ENCODE measurements at regions not wholly inside any gene's neighbourhood (a gene's known extent, or its start where the extent isn't known, plus 50 kb on each side); places are given as distances from the start of the nearest gene placed in this dataset.

DNA sequence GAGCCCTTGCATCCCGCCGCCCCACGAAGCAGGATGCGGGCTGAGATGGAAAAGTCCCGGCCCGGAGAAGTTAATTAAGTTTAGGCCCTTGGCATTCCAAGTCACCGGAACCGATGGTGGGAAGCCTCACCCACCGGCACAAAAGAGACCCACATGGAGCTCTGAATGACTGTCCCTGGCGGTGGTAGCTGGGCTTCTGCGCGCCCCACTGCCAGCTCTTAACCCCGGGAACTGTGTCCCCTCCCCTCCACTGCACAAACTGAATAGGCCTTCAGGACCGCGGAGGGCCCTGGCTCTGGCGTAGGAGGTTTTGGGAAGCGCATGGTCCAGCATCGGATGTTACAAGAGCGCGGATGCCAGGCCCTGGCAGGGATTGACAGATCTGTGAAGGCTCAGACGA is 291.1 kb upstream of the TUT7 start:
- TF ChIP-seq, protein P1, sequence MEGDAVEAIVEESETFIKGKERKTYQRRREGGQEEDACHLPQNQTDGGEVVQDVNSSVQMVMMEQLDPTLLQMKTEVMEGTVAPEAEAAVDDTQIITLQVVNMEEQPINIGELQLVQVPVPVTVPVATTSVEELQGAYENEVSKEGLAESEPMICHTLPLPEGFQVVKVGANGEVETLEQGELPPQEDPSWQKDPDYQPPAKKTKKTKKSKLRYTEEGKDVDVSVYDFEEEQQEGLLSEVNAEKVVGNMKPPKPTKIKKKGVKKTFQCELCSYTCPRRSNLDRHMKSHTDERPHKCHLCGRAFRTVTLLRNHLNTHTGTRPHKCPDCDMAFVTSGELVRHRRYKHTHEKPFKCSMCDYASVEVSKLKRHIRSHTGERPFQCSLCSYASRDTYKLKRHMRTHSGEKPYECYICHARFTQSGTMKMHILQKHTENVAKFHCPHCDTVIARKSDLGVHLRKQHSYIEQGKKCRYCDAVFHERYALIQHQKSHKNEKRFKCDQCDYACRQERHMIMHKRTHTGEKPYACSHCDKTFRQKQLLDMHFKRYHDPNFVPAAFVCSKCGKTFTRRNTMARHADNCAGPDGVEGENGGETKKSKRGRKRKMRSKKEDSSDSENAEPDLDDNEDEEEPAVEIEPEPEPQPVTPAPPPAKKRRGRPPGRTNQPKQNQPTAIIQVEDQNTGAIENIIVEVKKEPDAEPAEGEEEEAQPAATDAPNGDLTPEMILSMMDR (IDR thresholded peaks at IDR 0.05; ENCODE audit: control extremely low read depth, extremely low read depth, low read depth, missing control alignments): no peak
- ChIA-PET CTCF (interaction anchor here (1.5 kb wide), 1 partner anchor 28 kb away, joined by 3 read pairs; no protein-coding TSS in a partner anchor), POLR2A (no interaction called here)

DNA sequence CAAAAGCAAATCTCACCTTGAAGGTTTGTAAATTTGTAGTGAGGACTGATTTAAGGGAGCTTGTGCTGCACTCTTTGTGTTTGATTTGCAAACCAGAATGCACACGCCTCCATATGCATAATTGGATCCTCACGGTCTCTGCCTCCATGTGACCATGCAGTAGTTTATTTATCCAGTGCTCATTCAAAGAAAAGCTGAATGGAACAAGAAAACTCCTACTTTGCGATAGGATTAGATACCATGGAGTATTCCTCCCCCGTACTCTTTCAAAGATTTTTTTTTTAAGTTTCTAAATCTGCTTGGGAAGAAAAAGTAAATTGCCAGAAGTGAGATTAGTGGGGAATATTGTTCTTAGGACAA is 290.4 kb upstream of the TUT7 start:
- TF ChIP-seq, protein P1 (IDR thresholded peaks at IDR 0.05; ENCODE audit: control extremely low read depth, extremely low read depth, low read depth, missing control alignments): no peak
- no peak for DNase-seq (ENCODE audit: extremely low spot score)
- ChIA-PET CTCF (no interaction called here), POLR2A (no interaction called here)

More for the DNA sequence above, 291.1 kb upstream of the TUT7 start:
- DNase-seq (ENCODE audit: extremely low spot score): no peak

DNA sequence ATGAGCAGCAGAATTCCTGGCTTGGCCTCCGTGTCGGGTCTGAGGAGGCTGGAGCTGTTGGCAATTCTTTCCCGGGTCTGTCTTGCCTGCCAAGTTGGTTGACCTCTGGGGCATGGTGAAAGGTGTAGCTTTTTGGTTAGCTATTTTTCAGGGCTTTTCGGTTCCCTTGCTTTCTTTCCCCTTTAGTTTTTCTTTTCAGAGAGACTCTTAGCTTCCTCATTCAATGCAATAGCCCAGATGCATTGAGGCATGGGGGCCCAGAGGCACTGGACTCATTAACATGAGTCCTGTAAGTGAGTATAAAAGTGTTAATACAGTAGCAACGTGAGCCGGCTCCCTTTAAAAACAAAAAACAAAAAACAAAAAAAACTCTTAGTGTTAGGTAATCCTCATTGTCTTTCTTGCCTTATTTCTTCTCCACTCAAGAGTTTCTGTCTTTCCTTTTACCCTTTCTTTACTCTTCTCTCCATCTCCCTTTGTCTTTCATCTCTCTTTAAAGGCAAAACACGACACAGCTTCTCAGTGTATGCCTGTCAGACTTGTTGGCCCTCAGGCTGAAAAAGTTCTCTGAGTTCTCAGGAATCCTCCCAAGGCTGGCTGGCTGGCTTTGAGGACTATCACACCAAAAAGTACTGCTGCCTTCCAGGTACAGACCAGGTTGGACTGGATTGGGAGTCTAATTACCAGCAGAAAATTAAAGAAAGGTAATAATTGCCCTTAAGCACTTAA is 289.9 kb upstream of the TUT7 start:
- TF ChIP-seq, protein P1 (IDR thresholded peaks at IDR 0.05; ENCODE audit: control extremely low read depth, extremely low read depth, low read depth, missing control alignments): no peak
- CTCF ChIA-PET: no interaction called here

DNA sequence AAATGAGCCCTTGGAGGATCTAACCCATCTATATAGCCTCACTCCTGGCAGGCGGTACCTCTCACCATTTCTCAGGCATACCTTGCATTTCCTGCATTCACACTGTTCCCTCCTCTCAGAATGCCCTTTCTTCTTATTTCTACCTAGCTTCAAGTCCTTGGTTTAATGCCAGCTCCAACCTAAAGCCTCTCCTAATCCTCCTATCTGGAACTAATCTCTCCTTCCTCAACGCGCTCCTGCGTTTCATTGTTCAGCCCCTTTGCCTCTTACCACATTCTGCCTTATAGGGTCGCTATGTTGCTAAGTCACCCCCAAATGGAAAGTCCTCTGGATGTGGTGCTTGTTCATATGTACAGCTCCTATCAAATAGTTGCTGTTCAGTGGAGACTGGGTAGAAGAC is 288.5 kb upstream of the TUT7 start:
- CTCF ChIA-PET: interaction anchor here (1.2 kb wide), 1 partner anchor 682 kb away, joined by 3 read pairs; no protein-coding TSS in a partner anchor
- TF ChIP-seq, protein P1 (IDR thresholded peaks at IDR 0.05; ENCODE audit: control extremely low read depth, extremely low read depth, low read depth, missing control alignments): no peak
- no peak for DNase-seq (ENCODE audit: extremely low spot score)
- POLR2A ChIA-PET: no interaction called here

More for the DNA sequence above, 289.9 kb upstream of the TUT7 start:
- no peak for DNase-seq (ENCODE audit: extremely low spot score)
- POLR2A ChIA-PET: no interaction called here

DNA sequence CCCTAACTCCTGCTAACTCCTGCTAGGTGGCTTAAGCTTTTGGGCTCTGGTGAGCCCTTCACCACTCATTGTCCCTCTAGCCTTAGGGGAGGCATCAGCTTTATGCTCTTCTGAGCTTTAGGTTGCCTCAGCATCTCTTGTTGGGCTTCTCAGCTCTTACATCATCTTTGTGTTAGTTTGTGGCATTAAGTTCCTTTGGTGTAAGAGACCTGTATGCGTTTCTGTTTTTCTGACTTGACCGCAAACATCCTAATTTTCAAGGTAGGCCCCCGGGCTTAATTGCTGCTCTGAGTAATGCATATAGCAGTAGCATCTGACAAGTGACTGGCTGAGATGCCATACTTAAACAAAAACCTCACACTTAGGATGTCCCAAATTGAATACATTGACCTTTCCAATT is 287.8 kb upstream of the TUT7 start:
- POLR2A ChIA-PET: no interaction called here
- TF ChIP-seq, protein P1 (IDR thresholded peaks at IDR 0.05; ENCODE audit: control extremely low read depth, extremely low read depth, low read depth, missing control alignments): no peak
- CTCF ChIA-PET: interaction anchor here (0.9 to 1.4 kb wide), 2 partner anchors 11 to 42 kb away, joined by 3 to 4 read pairs; no protein-coding TSS in a partner anchor
- DNase-seq (ENCODE audit: extremely low spot score): no peak

DNA sequence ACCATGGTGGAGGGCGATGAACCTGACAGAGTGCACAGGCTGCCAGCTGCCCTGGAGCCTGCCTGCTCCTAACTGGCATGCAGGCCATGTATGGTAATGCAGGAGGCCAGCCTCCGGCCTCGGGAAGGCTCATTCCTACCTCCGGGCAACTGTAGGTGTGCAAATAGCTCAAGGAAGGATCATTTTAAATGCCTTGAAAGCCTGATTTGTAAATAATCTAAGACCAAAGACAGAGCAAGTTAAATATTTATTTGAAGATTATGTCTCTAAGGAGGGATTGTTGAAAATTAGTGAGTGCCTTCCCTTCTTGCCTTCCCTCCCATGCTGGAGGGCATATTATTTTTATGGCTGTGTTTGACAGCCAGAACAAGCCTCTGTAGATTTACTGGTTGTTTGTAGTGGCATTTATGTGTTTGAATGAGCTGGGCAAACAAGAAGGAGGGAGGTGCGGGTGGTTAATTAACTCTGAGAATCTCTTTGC is 285.7 kb upstream of the TUT7 start:
- DNase-seq (ENCODE audit: extremely low spot score): no peak

More for the DNA sequence above, 285.7 kb upstream of the TUT7 start:
- TF ChIP-seq, protein P1 (IDR thresholded peaks at IDR 0.05; ENCODE audit: control extremely low read depth, extremely low read depth, low read depth, missing control alignments): no peak
- CTCF ChIA-PET: no interaction called here
- POLR2A ChIA-PET: no interaction called here

Data from GM10248 (cell line).